ENCODE measurements at regions not wholly inside any gene's neighbourhood (a gene's known extent, or its start where the extent isn't known, plus 50 kb on each side); places are given as distances from the start of the nearest gene placed in this dataset.

DNA sequence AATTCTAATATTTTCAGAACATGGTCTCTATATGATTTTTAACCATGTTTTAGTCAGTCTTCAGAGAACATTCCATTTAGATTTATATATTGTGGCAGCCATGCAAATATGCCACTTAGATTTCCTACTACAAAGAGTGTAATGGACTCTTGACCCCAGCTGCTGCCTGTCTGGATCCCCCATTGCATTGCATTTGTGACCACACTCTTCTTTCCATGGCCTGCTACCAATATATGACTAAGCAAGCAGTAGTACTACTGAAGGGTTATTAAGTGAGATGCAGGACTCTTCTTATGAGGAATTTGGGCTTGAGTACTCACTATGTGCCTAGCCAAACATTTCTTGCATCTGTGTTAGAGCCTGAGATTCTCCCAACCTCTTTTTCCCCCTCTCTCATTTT lies 306.8 kb downstream of the PDHA2 start:
- peak; percentile 75 for DNase-seq (ENCODE audit: low read depth)
- no peak overlapping the region for H2AFZ ChIP-seq (ENCODE audit: low read depth, low read length)
- H3K27ac ChIP-seq (ENCODE audit: low read depth, low read length) = no peak overlapping the region
- H3K4me1 ChIP-seq (ENCODE audit: insufficient read depth, low read length) = no peaks in the 10 kb centered on the region
- no peaks in the 10 kb centered on the region for H3K27me3 Mint-ChIP-seq (ENCODE audit: low read depth, unreplicated experiment)
- no peaks in the 10 kb centered on the region for H4K20me1 ChIP-seq (ENCODE audit: insufficient read depth, low read length)
- no peak overlapping the region for H3K27ac Mint-ChIP-seq (ENCODE audit: unreplicated experiment)
- H3K4me3 ChIP-seq (ENCODE audit: insufficient read depth, low read depth, low read length) = no peak overlapping the region
- H3K4me2 ChIP-seq (ENCODE audit: low read length) = no peak overlapping the region
- no peak for FAIRE-seq
- no peaks in the 10 kb centered on the region for H3K9me3 Mint-ChIP-seq (ENCODE audit: unreplicated experiment)
- peaks cover 8% of the 10 kb centered on the region for H3K4me1 Mint-ChIP-seq (ENCODE audit: low read depth, unreplicated experiment)
- no peak overlapping the region for H3K4me3 Mint-ChIP-seq (ENCODE audit: unreplicated experiment)
- no peaks in the 10 kb centered on the region for H3K36me3 ChIP-seq (ENCODE audit: insufficient read depth, low read length)
- no peaks in the 10 kb centered on the region for H3K79me2 ChIP-seq (ENCODE audit: insufficient read depth, low read length)
- H3K9me3 ChIP-seq (ENCODE audit: insufficient read depth, low read depth, low read length) = no peaks in the 10 kb centered on the region
- no peak overlapping the region for H3K9ac ChIP-seq (ENCODE audit: low read length)
- H3K36me3 Mint-ChIP-seq (ENCODE audit: low read depth, unreplicated experiment) = no peaks in the 10 kb centered on the region
- no peaks in the 10 kb centered on the region for H3K27me3 ChIP-seq (ENCODE audit: insufficient read depth, low read length)
- TF ChIP-seq, protein P1, sequence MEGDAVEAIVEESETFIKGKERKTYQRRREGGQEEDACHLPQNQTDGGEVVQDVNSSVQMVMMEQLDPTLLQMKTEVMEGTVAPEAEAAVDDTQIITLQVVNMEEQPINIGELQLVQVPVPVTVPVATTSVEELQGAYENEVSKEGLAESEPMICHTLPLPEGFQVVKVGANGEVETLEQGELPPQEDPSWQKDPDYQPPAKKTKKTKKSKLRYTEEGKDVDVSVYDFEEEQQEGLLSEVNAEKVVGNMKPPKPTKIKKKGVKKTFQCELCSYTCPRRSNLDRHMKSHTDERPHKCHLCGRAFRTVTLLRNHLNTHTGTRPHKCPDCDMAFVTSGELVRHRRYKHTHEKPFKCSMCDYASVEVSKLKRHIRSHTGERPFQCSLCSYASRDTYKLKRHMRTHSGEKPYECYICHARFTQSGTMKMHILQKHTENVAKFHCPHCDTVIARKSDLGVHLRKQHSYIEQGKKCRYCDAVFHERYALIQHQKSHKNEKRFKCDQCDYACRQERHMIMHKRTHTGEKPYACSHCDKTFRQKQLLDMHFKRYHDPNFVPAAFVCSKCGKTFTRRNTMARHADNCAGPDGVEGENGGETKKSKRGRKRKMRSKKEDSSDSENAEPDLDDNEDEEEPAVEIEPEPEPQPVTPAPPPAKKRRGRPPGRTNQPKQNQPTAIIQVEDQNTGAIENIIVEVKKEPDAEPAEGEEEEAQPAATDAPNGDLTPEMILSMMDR (IDR thresholded peaks at IDR 0.05; ENCODE audit: insufficient read depth, low read depth, low read length) = no peak
- TF ChIP-seq EZH2 (IDR thresholded peaks at IDR 0.05; ENCODE audit: insufficient read depth, low read length) = no peak

DNA sequence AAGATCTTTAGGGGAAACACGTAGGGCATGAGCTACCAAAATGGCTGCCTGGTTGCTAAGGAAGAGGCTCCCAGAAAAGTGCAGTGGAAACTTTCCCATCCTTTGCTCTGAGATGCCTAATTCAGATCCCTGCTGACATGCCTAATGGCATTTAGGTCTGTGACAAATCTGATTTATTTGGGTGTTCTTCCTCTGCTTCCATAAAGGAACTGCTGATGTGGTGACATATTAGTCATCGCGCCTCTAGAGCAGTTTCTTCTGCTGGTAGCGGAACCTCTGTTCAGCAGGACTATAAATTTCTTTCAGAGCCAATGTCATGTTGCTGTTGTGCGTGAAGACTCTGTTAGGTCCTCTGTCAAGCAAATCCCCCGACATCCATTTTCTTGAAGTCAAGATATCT lies 310.0 kb downstream of the PDHA2 start:
- no peaks in the 10 kb centered on the region for H4K20me1 ChIP-seq (ENCODE audit: insufficient read depth, low read length)
- Mint-ChIP-seq H3K36me3 (ENCODE audit: low read depth, unreplicated experiment) (no peaks in the 10 kb centered on the region), H3K27ac (ENCODE audit: unreplicated experiment) (no peak overlapping the region), H3K4me1 (ENCODE audit: low read depth, unreplicated experiment) (peaks cover 8% of the 10 kb centered on the region), H3K9me3 (ENCODE audit: unreplicated experiment) (no peaks in the 10 kb centered on the region), H3K27me3 (ENCODE audit: low read depth, unreplicated experiment) (no peaks in the 10 kb centered on the region), H3K4me3 (ENCODE audit: unreplicated experiment) (no peak overlapping the region)
- no peak overlapping the region for H3K27ac ChIP-seq (ENCODE audit: low read depth, low read length)
- no peaks in the 10 kb centered on the region for H3K9me3 ChIP-seq (ENCODE audit: insufficient read depth, low read depth, low read length)
- FAIRE-seq (no peak), DNase-seq (ENCODE audit: low read depth) (no peak)
- H3K36me3 ChIP-seq (ENCODE audit: insufficient read depth, low read length) = no peaks in the 10 kb centered on the region
- H3K9ac ChIP-seq (ENCODE audit: low read length) = no peak overlapping the region
- peaks cover 3% of the 10 kb centered on the region for H3K4me1 ChIP-seq (ENCODE audit: insufficient read depth, low read length)
- no peak overlapping the region for H3K4me3 ChIP-seq (ENCODE audit: insufficient read depth, low read depth, low read length)
- H3K4me2 ChIP-seq (ENCODE audit: low read length) = no peak overlapping the region
- peak overlapping the region; percentile 11 for H2AFZ ChIP-seq (ENCODE audit: low read depth, low read length)
- no peaks in the 10 kb centered on the region for H3K79me2 ChIP-seq (ENCODE audit: insufficient read depth, low read length)
- H3K27me3 ChIP-seq (ENCODE audit: insufficient read depth, low read length) = no peaks in the 10 kb centered on the region
- TF ChIP-seq, protein P1 (IDR thresholded peaks at IDR 0.05; ENCODE audit: insufficient read depth, low read depth, low read length) = no peak
- TF ChIP-seq EZH2 (IDR thresholded peaks at IDR 0.05; ENCODE audit: insufficient read depth, low read length) = no peak

DNA sequence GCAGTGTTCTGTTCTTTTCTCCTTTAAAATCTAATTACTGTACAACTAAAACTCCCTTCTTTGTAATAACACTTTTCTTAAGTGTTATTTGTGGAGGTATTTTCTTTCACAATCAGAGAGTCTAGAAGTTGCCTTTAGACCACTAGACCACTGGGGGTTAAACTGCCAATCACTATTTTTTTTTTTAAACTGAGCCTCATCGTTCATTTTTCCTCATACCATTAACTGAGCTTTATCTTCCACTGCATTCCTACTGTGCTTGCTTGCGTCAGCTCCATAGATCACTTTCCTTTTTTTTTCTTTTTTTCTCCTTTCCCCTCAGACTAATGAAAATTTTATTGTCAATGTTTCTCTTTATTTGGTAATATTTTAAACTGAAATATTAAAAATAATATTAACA lies 310.6 kb downstream of the PDHA2 start:
- Histone ChIP-seq H3K36me3 (ENCODE audit: insufficient read depth, low read length) (no peaks in the 10 kb centered on the region), H3K4me2 (ENCODE audit: low read length) (no peak overlapping the region), H3K9me3 (ENCODE audit: insufficient read depth, low read depth, low read length) (no peaks in the 10 kb centered on the region), H3K27me3 (ENCODE audit: insufficient read depth, low read length) (no peaks in the 10 kb centered on the region), H3K79me2 (ENCODE audit: insufficient read depth, low read length) (no peaks in the 10 kb centered on the region), H2AFZ (ENCODE audit: low read depth, low read length) (no peak overlapping the region), H3K4me1 (ENCODE audit: insufficient read depth, low read length) (peaks cover 5% of the 10 kb centered on the region), H3K9ac (ENCODE audit: low read length) (no peak overlapping the region), H3K27ac (ENCODE audit: low read depth, low read length) (no peak overlapping the region), H4K20me1 (ENCODE audit: insufficient read depth, low read length) (no peaks in the 10 kb centered on the region), H3K4me3 (ENCODE audit: insufficient read depth, low read depth, low read length) (no peak overlapping the region)
- H3K27ac Mint-ChIP-seq (ENCODE audit: unreplicated experiment) = no peak overlapping the region
- DNase-seq (ENCODE audit: low read depth) (no peak), FAIRE-seq (no peak)
- H3K4me3 Mint-ChIP-seq (ENCODE audit: unreplicated experiment) = no peak overlapping the region
- H3K36me3 Mint-ChIP-seq (ENCODE audit: low read depth, unreplicated experiment) = no peaks in the 10 kb centered on the region
- H3K9me3 Mint-ChIP-seq (ENCODE audit: unreplicated experiment) = no peaks in the 10 kb centered on the region
- no peaks in the 10 kb centered on the region for H3K27me3 Mint-ChIP-seq (ENCODE audit: low read depth, unreplicated experiment)
- no peak for TF ChIP-seq EZH2 (IDR thresholded peaks at IDR 0.05; ENCODE audit: insufficient read depth, low read length)
- TF ChIP-seq, protein P1 (IDR thresholded peaks at IDR 0.05; ENCODE audit: insufficient read depth, low read depth, low read length) = no peak
- H3K4me1 Mint-ChIP-seq (ENCODE audit: low read depth, unreplicated experiment) = peaks cover 6% of the 10 kb centered on the region
